ENCODE measurements at regions not wholly inside any gene's neighbourhood (a gene's known extent, or its start where the extent isn't known, plus 50 kb on each side); places are given as distances from the start of the nearest gene placed in this dataset.

DNA sequence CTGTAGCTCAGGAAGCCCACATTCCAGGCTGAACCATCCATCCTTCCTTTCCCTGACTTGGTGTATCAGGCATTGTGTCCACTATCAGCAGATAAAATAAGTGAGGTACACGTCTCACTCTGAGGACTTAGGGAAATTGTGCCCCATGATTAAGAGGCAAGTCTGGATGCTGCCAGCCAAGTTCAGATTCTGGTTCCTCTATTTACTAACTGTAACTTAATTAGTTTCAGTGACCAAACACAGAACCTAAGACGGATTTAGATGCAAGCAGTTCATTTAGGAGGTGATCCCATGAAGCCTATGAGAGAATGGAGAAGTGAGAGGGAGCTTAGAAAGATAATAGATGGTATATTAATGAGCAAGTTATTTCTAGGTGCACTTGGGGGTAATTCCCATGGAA is 56.6 kb upstream of the PACRGL start:
- in situ Hi-C loops (cut with HindIII; ENCODE audit: extremely low pct_ligation_motif_present, low pct_unique_long_range_greater_than_20kb): no loop called here
- TF ChIP-seq ZNF160 (CRISPR knock-in tag; IDR thresholded peaks at IDR 0.05) (no peak), GATAD1 (CRISPR knock-in tag; IDR thresholded peaks at IDR 0.05) (no peak), FOXK1 (CRISPR knock-in tag; IDR thresholded peaks at IDR 0.05; ENCODE audit: borderline replicate concordance, low read depth) (no peak), SNRNP70 (IDR thresholded peaks at IDR 0.05; ENCODE audit: low read depth, low read length) (no peak), ZBTB20 (CRISPR knock-in tag; IDR thresholded peaks at IDR 0.05; ENCODE audit: borderline replicate concordance, low read depth) (no peak), ZFP1 (CRISPR knock-in tag; IDR thresholded peaks at IDR 0.05) (no peak), AHDC1 (CRISPR knock-in tag; IDR thresholded peaks at IDR 0.05; ENCODE audit: borderline replicate concordance) (no peak), CREM (IDR thresholded peaks at IDR 0.05) (no peak), CREM (CRISPR knock-in tag; IDR thresholded peaks at IDR 0.05) (no peak), CCAR2 (optimal IDR thresholded peaks at IDR 0.05; ENCODE audit: low read depth, low read length) (no peak), ZNF652 (CRISPR knock-in tag; IDR thresholded peaks at IDR 0.05; ENCODE audit: borderline replicate concordance, low read depth) (no peak), ZNF629 (CRISPR knock-in tag; conservative IDR thresholded peaks at IDR 0.05) (no peak), ZNF337 (CRISPR knock-in tag; IDR thresholded peaks at IDR 0.05; ENCODE audit: borderline replicate concordance, low read depth) (no peak), KLF12 (CRISPR knock-in tag; IDR thresholded peaks at IDR 0.05; ENCODE audit: borderline replicate concordance) (no peak), KDM6A (CRISPR knock-in tag; IDR thresholded peaks at IDR 0.05; ENCODE audit: low read depth) (no peak), TGIF2 (CRISPR knock-in tag; IDR thresholded peaks at IDR 0.05) (no peak), ZNF367 (CRISPR knock-in tag; IDR thresholded peaks at IDR 0.05; ENCODE audit: borderline replicate concordance) (no peak), CCDC6 (CRISPR knock-in tag; IDR thresholded peaks at IDR 0.05) (no peak)
- TF ChIP-seq, protein P1, sequence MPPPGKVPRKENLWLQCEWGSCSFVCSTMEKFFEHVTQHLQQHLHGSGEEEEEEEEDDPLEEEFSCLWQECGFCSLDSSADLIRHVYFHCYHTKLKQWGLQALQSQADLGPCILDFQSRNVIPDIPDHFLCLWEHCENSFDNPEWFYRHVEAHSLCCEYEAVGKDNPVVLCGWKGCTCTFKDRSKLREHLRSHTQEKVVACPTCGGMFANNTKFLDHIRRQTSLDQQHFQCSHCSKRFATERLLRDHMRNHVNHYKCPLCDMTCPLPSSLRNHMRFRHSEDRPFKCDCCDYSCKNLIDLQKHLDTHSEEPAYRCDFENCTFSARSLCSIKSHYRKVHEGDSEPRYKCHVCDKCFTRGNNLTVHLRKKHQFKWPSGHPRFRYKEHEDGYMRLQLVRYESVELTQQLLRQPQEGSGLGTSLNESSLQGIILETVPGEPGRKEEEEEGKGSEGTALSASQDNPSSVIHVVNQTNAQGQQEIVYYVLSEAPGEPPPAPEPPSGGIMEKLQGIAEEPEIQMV (CRISPR knock-in tag; IDR thresholded peaks at IDR 0.05; ENCODE audit: low read depth): no peak

More for the DNA sequence above, 56.6 kb upstream of the PACRGL start:
- no peak overlapping the region for H3K9ac ChIP-seq (ENCODE audit: insufficient read depth, low read depth, low read length)
- 3% methylated on average over 2 of the region's 2 CpGs for WGBS (ENCODE audit: low lambda C conversion rate)
- DNase-seq (ENCODE audit: low spot score) (no peak), ATAC-seq (no peak), FAIRE-seq (no peak)
- no peaks in the 10 kb centered on the region for H3K9me3 ChIP-seq (ENCODE audit: low read length)
- ChIA-PET POLR2A (no interaction called here), CTCF (ENCODE audit: low intra/inter-chr PET ratio, low total read pairs) (no interaction called here)
- no peaks in the 10 kb centered on the region for H3K4me1 ChIP-seq (ENCODE audit: insufficient read depth, low read length)
- BruUV-seq (replicated peaks): no TSS peak
- no peak overlapping the region for H3K4me3 ChIP-seq (replicated peaks in 1 of 3; ENCODE audit: insufficient read depth in 1 of 3, low read depth in 2 of 3, low read length in 3 of 3)
- no peaks in the 10 kb centered on the region for H3K79me2 ChIP-seq (ENCODE audit: insufficient read depth, low read length)
- H4K20me1 ChIP-seq (ENCODE audit: insufficient read depth, low read length): no peaks in the 10 kb centered on the region
- H3K27me3 ChIP-seq (ENCODE audit: control insufficient read depth in 1 of 2, insufficient read depth in 2 of 2, low read length in 2 of 2): no peaks in the 10 kb centered on the region
- no peak overlapping the region for H3K4me2 ChIP-seq (ENCODE audit: low read depth, low read length)
- no peak overlapping the region for H2AFZ ChIP-seq (ENCODE audit: low read length)
- no peak overlapping the region for H3K27ac ChIP-seq (ENCODE audit: extremely low read length, insufficient read depth, low read length)
- intact Hi-C loops (cut with micrococcal nuclease; ENCODE audit: unreplicated experiment): no loop called here
- H3K36me3 ChIP-seq (replicated peaks in 1 of 2; ENCODE audit: control insufficient read depth in 1 of 2, insufficient read depth in 2 of 2, low read length in 2 of 2): no peaks in the 10 kb centered on the region
